ENCODE measurements at regions not wholly inside any gene's neighbourhood (a gene's known extent, or its start where the extent isn't known, plus 50 kb on each side); places are given as distances from the start of the nearest gene placed in this dataset.

GRCh38 chr20:48156521-48156920 is 371.2 kb upstream of the SULF2 start:
- no peak for TF ChIP-seq POLR2A (IDR thresholded peaks at IDR 0.05)
- TF ChIP-seq CTCF (IDR thresholded peaks at IDR 0.05) = no peak

All from body of pancreas (tissue), 4 donors.